Jurkat, Clone E6-1 (cell line): ENCODE measurements at regions not wholly inside any gene's neighbourhood (a gene's known extent, or its start where the extent isn't known, plus 50 kb on each side); places are given as distances from the start of the nearest gene placed in this dataset.
A peak's percentile ranks its signal among the peaks of the same experiment; 100 is the strongest.
"Not testable (repeated sequence)": the region's sequence is repeated elsewhere in the genome, so short reads cannot be mapped to it uniquely, and the experiment has no call there.

Experiments used
- DNase-seq: peaks from one replicate; pipeline ENCODE4 v3.0.0-alpha.2; 2011; ENCODE audit warnings: low read depth, low spot score
- H3K4me3 ChIP-seq: 2 replicates; pipeline ENCODE4 v1.5.1; 2011; ENCODE audit warnings: mild to moderate bottlenecking, low read length, control low read depth, moderate library complexity

DNA sequence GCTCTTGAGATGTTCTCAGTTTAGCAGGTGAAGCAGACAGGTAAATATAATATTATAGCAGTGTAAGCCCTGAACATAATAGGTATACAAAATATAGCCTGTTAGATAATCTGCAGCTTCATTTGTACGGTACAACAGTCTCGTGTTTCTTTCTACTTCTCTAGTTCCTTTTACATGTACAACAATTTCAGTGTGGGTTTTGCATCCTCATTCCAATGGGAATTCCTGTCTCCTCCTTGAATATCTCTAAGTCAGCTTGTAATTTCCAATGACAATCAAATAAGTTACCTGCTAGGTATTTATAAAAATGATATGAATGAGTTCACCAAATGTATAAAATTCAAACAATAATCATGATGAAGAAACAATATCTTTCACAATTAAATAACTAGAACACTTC lies 330.0 kb upstream of the RND3 start:
- no peak overlapping the region for H3K4me3 ChIP-seq
- no peak for DNase-seq

- H3K4me3 ChIP-seq, result no peak overlapping the region
- DNase-seq, result no peak
Observed at GRCh38 chr2:150812664-150813367, 325.3 kb upstream of the RND3 start.

DNA sequence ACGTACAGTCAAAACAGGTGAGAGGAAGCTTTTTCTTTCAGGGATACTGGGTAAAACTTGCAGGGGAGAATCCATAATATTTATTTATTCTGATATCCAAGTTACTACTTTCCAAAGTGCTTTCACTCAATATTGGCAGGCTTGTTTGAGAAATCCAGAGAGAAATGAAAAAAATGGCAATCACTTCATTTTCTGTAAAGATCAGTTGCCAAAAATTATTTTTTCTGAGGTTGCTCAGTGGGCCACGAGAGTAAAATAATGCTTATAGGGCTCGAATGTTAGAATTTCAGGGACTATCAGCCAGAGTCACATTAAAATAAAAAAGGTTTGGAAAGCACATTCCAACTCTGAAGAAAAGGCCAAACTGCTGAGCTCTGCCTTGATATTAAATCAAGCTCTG lies 324.6 kb upstream of the RND3 start:
- H3K4me3 ChIP-seq, result no peak overlapping the region
- no peak for DNase-seq

DNA sequence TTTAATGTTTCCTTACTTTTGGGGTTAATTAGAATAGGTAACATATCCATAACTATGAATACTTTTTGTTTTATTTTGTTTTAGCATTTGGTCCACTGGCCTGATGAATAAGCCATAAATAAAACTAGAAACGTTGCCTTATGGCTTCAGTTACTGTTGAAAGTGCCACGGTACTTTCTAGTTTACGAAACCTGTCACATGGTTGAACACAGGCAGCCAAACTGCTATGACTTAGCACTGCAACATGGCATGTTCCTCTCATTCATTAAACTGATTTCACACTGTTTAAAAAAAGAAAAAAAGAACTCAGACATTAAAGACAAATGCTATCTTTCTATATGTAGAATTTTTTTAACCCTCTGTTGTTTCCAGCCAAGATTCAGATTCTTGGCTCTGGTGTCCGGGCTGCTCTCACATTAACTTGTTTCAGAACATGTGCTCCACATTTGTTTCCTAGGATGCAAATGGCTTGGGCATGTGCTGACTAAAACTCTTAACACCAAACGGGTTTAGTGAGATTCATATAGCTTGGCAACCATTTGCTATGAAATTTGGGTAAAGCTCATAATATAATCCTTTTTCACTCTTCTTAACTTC lies 323.9 kb upstream of the RND3 start:
- DNase-seq, result no peak
- no peak overlapping the region for H3K4me3 ChIP-seq

DNA sequence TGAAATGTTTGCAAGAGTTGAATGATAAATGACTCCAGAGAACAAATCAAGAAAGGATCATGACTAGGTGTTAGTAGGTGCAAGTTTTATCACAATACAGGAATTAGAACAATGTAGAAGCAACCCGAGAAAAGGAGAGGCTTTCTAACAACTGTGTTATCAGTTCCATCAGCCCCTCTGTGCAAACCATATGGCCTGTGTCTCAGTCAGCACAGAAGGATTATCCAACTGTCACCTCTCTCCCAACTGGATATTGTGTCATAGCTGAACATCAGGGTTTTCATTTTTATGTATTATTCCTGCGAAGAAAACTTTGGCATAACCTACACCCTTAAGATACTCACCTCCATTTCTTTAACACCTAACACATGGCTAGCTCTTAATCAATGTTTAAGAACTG lies 321.6 kb upstream of the RND3 start:
- H3K4me3 ChIP-seq, result no peak overlapping the region
- no peak for DNase-seq

DNA sequence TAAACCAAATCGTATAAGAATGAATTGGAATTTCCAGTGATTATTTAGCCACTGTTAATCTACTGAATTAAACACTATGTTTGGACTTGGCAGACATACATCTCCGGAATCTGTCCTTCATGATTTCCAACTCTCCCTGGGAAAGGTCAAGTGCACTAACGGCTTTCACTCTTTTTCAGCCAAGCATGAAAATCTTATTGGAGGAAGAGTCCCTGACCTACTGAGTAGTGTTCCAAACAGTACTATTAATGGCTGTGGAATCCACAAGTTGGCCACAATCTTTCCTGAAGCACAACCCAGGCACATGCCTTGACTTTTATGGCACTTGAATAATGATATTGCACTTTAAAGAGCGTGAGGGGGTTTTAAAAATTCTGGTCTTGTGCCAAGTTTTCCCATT lies 318.9 kb upstream of the RND3 start:
- H3K4me3 ChIP-seq, result no peak overlapping the region

DNA sequence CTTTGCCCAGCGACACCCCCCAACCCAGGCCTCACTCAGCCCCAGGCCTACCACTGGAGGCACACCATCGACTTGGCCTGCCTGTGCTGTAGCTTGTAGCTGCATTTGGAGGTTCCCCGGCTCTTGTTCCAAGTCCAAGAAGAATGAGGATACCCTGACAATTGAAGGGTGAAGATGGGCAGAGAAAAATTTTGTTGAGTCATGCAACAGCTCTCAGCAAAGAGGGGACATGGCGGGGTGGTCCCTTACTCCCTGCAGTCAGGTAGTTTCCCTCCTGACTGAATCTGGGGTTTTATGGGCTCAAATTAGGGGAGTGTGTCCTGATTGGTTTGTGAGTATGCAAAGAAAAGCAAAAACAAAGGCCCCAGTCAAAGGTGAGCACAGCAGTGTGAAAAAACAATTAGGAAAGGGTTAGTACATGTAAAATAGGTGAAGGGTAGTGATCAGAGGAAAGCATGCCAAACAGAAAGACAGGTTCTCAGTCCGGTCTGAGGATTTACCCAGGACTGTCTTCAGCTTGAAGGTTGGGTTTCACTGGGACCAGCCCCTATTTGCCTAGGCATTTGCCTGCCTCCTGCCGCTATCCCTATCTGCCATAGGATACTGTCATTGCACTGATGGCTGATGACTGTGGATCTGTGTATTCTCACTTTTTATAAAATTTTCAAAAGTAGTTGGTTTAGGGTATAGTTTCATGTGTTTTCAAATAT lies 316.4 kb upstream of the RND3 start:
- no peak for DNase-seq
- no peak overlapping the region for H3K4me3 ChIP-seq

More for the DNA sequence above, 318.9 kb upstream of the RND3 start:
- no peak for DNase-seq

- no peak overlapping the region for H3K4me3 ChIP-seq
- DNase-seq, result no peak
Observed at GRCh38 chr2:150802635-150803034, 315.2 kb upstream of the RND3 start.

DNA sequence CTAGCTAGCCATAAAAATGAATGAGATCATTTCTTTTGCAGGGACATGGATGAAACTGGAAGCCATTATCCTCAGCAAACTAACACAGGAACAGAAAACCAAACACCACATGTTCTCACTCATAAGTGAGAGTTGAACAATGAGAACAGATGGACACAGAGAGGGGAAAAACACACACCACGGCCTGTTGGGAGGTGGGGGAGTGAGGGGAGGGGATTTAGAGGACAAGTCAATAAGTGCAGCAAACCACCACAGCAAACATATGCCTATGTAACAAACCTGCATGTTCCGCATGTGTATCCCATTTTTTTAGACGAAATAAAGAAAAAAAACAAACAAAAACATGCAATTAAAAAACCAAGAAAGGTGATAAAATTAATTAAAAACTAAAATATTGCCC lies 308.8 kb upstream of the RND3 start:
- not testable (repeated sequence) for DNase-seq, H3K4me3 ChIP-seq

DNA sequence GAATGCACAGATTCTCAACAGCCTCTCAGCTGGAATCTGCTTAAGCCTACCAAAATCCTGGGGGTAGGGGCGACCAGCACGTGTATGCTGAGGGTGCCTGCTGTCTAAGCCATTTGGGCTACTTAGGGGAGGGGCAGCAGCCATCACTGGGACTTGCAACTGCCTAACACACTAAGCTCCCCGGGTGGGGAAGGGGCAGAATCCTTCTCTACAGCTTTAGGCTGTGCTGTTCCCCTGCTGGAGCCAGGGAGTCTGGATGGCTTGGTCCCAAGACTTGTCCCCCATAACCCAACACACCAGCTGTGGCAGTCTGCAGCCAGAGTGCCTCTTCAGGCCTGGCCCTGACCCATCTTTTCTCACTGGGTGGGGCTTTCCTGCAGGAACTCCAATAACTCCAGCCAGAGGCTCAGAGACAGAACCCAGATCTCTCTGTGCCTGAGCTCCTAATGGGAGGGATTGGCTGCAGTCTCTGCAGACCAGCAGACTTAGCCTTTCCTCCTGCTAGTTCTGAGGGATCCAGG lies 305.4 kb upstream of the RND3 start:
- no peak for DNase-seq
- H3K4me3 ChIP-seq, result no peak overlapping the region

DNA sequence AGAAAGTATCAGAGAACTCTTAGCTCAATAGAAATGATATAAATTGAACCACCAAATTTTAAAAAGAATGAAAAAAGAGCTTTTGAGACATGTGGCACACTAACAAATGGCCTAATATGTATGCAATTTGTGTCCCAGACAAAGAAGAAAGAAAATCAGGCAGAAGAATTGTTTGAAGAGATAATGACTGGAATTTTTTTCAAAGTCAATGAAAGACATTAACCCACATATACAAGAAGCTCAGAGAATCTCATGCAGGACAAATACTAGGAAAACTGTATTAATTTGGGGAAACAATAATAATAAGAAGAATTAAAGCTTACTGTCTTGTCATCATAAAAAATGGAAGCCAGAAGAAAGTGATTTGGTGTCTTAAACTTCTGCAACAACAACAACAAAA lies 304.1 kb upstream of the RND3 start:
- H3K4me3 ChIP-seq, result no peak overlapping the region
- DNase-seq, result no peak

GRCh38 chr2:150789376-150789905 lies 302.0 kb upstream of the RND3 start:
- no peak for DNase-seq
- H3K4me3 ChIP-seq, result no peak overlapping the region

GRCh38 chr2:150788426-150789140 lies 301.1 kb upstream of the RND3 start:
- DNase-seq, result no peak
- H3K4me3 ChIP-seq, result no peak overlapping the region

GRCh38 chr2:150787353-150788093 lies 300.1 kb upstream of the RND3 start:
- no peak for DNase-seq
- no peak overlapping the region for H3K4me3 ChIP-seq

DNA sequence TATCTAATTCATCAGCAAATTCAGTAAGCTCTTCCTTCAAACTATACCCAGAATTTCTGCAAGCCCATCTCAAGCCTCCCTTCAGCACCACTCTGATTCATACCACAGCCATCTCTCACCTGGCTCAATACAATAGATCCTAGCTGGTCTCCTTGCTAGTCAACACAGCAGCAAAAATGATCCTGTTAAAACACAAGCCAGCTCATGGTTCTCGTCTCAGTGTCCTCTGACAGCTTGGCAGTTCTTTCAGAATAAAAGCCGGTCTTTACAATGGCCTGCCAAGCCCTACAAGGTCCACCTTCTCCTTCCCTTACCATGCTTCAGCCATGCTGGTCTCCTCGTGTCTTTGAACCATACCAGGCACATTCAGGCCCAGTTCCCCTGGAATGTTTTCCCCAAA lies 296.9 kb upstream of the RND3 start:
- no peak overlapping the region for H3K4me3 ChIP-seq
- DNase-seq, result no peak

DNA sequence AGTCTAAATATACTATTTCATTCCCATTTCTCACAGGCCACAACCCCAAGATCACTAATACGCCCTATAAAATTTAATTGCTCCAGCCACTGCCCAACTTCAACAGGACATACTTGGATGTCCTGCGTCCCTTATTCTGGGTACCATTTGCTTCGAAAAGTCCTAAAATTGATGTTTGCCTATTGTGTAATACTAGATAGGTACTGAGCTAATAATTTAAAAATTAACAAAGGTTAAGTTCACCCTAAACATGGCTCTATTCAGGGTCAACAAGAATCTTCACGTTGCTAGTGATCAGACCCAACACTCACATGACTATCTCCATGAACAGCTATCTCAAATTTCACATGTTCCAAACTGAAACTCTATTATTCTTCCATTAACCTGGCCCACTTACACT lies 296.4 kb upstream of the RND3 start:
- no peak for DNase-seq
- H3K4me3 ChIP-seq, result no peak overlapping the region

GRCh38 chr2:150783015-150783414 lies 295.5 kb upstream of the RND3 start:
- H3K4me3 ChIP-seq, result no peak overlapping the region
- no peak for DNase-seq

DNA sequence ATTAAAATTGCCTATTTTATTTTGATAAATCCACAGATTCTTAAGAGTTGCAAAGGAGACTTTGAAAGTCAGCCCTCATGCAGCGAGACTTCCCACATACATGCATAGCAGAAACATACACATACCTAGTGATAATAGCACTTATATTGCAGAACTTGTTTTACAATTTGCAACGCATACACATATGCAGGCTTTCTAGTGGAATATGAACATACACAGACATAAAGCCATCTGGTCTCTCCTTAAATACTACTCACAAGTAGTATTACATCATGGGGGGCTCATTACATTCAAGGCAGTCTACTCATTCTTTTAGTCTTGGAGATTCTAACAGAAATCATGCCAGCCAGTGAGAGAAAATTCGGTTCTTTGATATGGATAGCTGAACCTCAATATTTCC lies 295.1 kb upstream of the RND3 start:
- H3K4me3 ChIP-seq, result no peak overlapping the region
- no peak for DNase-seq

- H3K4me3 ChIP-seq, result no peak overlapping the region
- peak; percentile 32 for DNase-seq
Observed at GRCh38 chr2:150781142-150781541, 293.7 kb upstream of the RND3 start.
